A549 (cell line): ENCODE measurements at regions not wholly inside any gene's neighbourhood (a gene's known extent, or its start where the extent isn't known, plus 50 kb on each side); places are given as distances from the start of the nearest gene placed in this dataset.

Experiments used
- ATAC-seq, 2 experiments: fragments of 200-7000 bp in 1 of 2; fragments of >200 bp in 1 of 2; cut with Nextera tagmentation in 1 of 2; cut with Tn5 transposase in 1 of 2; 3 replicates each; pipeline versions ENCODE4 v1.8.0 to v1.9.1; 2018 to 2020; ENCODE audit warnings: mild to moderate bottlenecking in 1 of 2, moderate library complexity in 1 of 2
- CTCF ChIA-PET: fragments of 300-600 bp; sonication (Branson Sonifier 250); formaldehyde crosslinking; extraction: SDS; loops from one replicate; lab custom pipeline; 2021; ENCODE audit warnings: antibody characterized with exemption, inconsistent platforms; lab: Yijun Ruan, JAX
- POLR2A ChIA-PET: fragments of 350-600 bp; formaldehyde crosslinking; extraction: SDS; loops from one replicate; lab custom pipeline; 2021; ENCODE audit warnings: antibody characterized with exemption, inconsistent platforms; lab: Yijun Ruan, JAX
- DNase-seq, 2 experiments: peaks; one replicate each; pipeline versions ENCODE4 v3.0.0 to v3.0.0-alpha.2; 2011 to 2016; ENCODE audit warnings: low read depth in 1 of 2, low spot score in 1 of 2
- FAIRE-seq: peaks from 2 replicates; lab custom pipeline; 2011; peaks lifted over from hg19 to GRCh38; lab: Jason Lieb, UNC
- H3K27ac ChIP-seq, 2 experiments: fragments of >200 bp; sonication (Bioruptor Twin); formaldehyde crosslinking; 3 replicates each; pipeline ENCODE4 v1.5.1; 2016 to 2017
- H3K4me1 ChIP-seq: fragments of >200 bp; sonication (Bioruptor Twin); formaldehyde crosslinking; 3 replicates; pipeline ENCODE4 v1.6.1; 2016
- H3K4me2 ChIP-seq: fragments of >200 bp; sonication (Bioruptor Twin); formaldehyde crosslinking; 3 replicates; pipeline ENCODE4 v1.6.1; 2016
- H3K4me3 ChIP-seq: fragments of >200 bp; sonication (Bioruptor Twin); formaldehyde crosslinking; 3 replicates; pipeline ENCODE4 v1.5.1; 2016
- H3K9me3 ChIP-seq: fragments of >200 bp; sonication (Bioruptor Twin); formaldehyde crosslinking; 3 replicates; pipeline ENCODE4 v1.6.1; 2016
- CBX8 ChIP-seq: fragments of 200-600 bp; sonication (generic); IDR thresholded peaks from 2 replicates; pipeline ENCODE4 v1.6.1; 2016
- CEBPB ChIP-seq, 2 experiments: fragments of >200 bp in 1 of 2; sonication (Bioruptor Twin) in 1 of 2; formaldehyde crosslinking in 1 of 2; IDR thresholded peaks; 2 replicates each; pipeline ENCODE4 v1.6.1; 2012 to 2016
- CHD2 ChIP-seq: fragments of 150-350 bp; IDR thresholded peaks from 2 replicates; pipeline ENCODE4 v1.6.1; 2014; ENCODE audit warnings: low read length; ENCODE audit not compliant: partially characterized antibody
- EHMT2 ChIP-seq: fragments of 200-600 bp; sonication (generic); IDR thresholded peaks from 2 replicates; pipeline ENCODE4 v1.6.1; 2016; ENCODE audit warnings: antibody characterized with exemption, low read depth, mild to moderate bottlenecking, moderate library complexity
- EP300 ChIP-seq, 2 experiments: fragments of >200 bp; sonication (Bioruptor Twin); formaldehyde crosslinking; IDR thresholded peaks; 2 replicates in 1 of 2; 3 replicates in 1 of 2; pipeline ENCODE4 v1.6.1; 2016 to 2017
- ESRRA ChIP-seq: fragments of 150-350 bp; IDR thresholded peaks from 2 replicates; pipeline ENCODE4 v1.6.1; 2014; ENCODE audit warnings: mild to moderate bottlenecking, low read length, borderline replicate concordance
- HDAC2 ChIP-seq: fragments of 200-600 bp; sonication (generic); IDR thresholded peaks from 2 replicates; pipeline ENCODE4 v1.6.1; 2016
- HEYL ChIP-seq: fragments of 250-450 bp; sonication (Bioruptor Pico); IDR thresholded peaks from 2 replicates; pipeline ENCODE4 v1.8.0; 2021; ENCODE audit warnings: mild to moderate bottlenecking, moderate library complexity
- HOXB13 ChIP-seq: fragments of 250-450 bp; sonication (Bioruptor Pico); IDR thresholded peaks from 2 replicates; pipeline ENCODE4 v1.5.0; 2020; ENCODE audit warnings: low read depth, mild to moderate bottlenecking, moderate library complexity
- HOXB5 ChIP-seq: fragments of 250-450 bp; sonication (Bioruptor Pico); IDR thresholded peaks from 2 replicates; pipeline ENCODE4 v1.5.0; 2020; ENCODE audit warnings: mild to moderate bottlenecking, moderate library complexity
- JUN ChIP-seq, 2 experiments: fragments of >200 bp; sonication (Bioruptor Twin); formaldehyde crosslinking; IDR thresholded peaks; 2 replicates in 1 of 2; 3 replicates in 1 of 2; pipeline ENCODE4 v1.6.1; 2016 to 2017
- MAFK ChIP-seq: fragments of 450-650 bp; IDR thresholded peaks from 2 replicates; pipeline ENCODE4 v1.6.1; 2014; ENCODE audit not compliant: partially characterized antibody
- MAZ ChIP-seq: fragments of 150-350 bp; IDR thresholded peaks from 2 replicates; pipeline ENCODE4 v1.6.1; 2014; ENCODE audit warnings: antibody characterized with exemption, low read depth, low read length, borderline replicate concordance
- NFE2L2 ChIP-seq: fragments of 150-350 bp; conservative IDR thresholded peaks from 2 replicates; pipeline ENCODE4 v1.6.1; 2014; ENCODE audit warnings: low read length
- RARB ChIP-seq: fragments of 250-450 bp; sonication (Bioruptor Pico); IDR thresholded peaks from 2 replicates; pipeline ENCODE4 v1.8.0; 2021; ENCODE audit warnings: mild to moderate bottlenecking, moderate library complexity
- RFX5 ChIP-seq: fragments of 450-650 bp; IDR thresholded peaks from 2 replicates; pipeline ENCODE4 v1.7.1; 2014; ENCODE audit warnings: antibody characterized with exemption, mild to moderate bottlenecking, moderate library complexity
- RNF2 ChIP-seq: fragments of 200-600 bp; sonication (generic); IDR thresholded peaks from 2 replicates; pipeline ENCODE4 v1.6.1; 2016; ENCODE audit warnings: low read depth, mild to moderate bottlenecking, antibody characterized with exemption, moderate library complexity, borderline replicate concordance
- SMC3 ChIP-seq: fragments of >200 bp; sonication (Bioruptor Twin); formaldehyde crosslinking; IDR thresholded peaks from 3 replicates; pipeline ENCODE4 v1.6.1; 2018; ENCODE audit warnings: inconsistent platforms
- TP53 ChIP-seq: fragments of 250-450 bp; sonication (Bioruptor Pico); IDR thresholded peaks from 2 replicates; pipeline ENCODE4 v1.5.0; 2021; ENCODE audit warnings: mild to moderate bottlenecking, moderate library complexity
- WGBS: methylation state at CpG from one replicate; pipeline ENCODE4 v1.1.6; 2017; ENCODE audit errors: missing lambda C conversion rate; 5-methylcytosine and 5-hydroxymethylcytosine counted together
- TF ChIP-seq, protein P1 (sequence below): fragments of 250-450 bp; sonication (Bioruptor Pico); IDR thresholded peaks from 2 replicates; pipeline ENCODE4 v1.5.0; 2020; ENCODE audit warnings: low read depth, mild to moderate bottlenecking, moderate library complexity
- TF ChIP-seq, protein P2 (sequence below): fragments of 450-650 bp; IDR thresholded peaks from 2 replicates; pipeline ENCODE4 v1.6.1; 2014; ENCODE audit warnings: antibody characterized with exemption
- TF ChIP-seq, protein P3 (sequence below): IDR thresholded peaks from 2 replicates; pipeline ENCODE4 v1.6.1; 2012; ENCODE audit warnings: low read depth, borderline replicate concordance
- TF ChIP-seq, protein P4 (sequence below): fragments of >200 bp; sonication (Bioruptor Twin); formaldehyde crosslinking; IDR thresholded peaks from 2 replicates; pipeline ENCODE4 v1.6.1; 2016
- TF ChIP-seq, protein P5 (sequence below): fragments of 250-450 bp; sonication (Bioruptor Pico); IDR thresholded peaks from 2 replicates; pipeline ENCODE4 v1.5.0; 2021; ENCODE audit warnings: mild to moderate bottlenecking, moderate library complexity, borderline replicate concordance

DNA sequence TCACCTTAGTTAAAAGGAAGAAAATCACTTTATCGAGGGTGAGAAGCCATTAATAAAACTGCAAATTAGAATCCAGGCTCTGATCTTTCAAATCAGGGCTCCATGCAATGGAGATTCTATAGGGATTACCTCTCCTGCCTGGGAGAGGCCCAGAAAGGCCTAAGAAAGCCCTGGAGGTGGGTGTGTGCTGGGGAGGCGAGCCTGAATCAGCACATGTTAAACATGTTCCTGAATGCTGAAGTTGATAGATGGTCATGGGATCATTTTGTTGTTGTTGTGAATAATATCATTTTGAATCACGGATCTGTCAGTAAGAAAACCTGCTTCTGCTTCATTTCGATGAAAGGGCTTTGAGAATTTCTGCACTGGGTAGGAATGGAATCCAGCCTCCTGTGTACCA, 254.3 kb downstream of the ACKR3 start:
- WGBS: 59% methylated on average over 4 of the region's 4 CpGs
- Histone ChIP-seq H3K4me2 (no peak overlapping the region), H3K4me1 (peaks cover 7% of the 10 kb centered on the region; the same call in 1 of the 3 replicates), H3K27ac (no peak overlapping the region), H3K9me3 (peaks cover 8% of the 10 kb centered on the region; the same call in 2 of the 3 replicates), H3K4me3 (no peak overlapping the region)
- no peak for FAIRE-seq
- ChIA-PET CTCF (no interaction called here), POLR2A (no interaction called here)
- no peak for ATAC-seq
- DNase-seq: no peak
- TF ChIP-seq, protein P1, sequence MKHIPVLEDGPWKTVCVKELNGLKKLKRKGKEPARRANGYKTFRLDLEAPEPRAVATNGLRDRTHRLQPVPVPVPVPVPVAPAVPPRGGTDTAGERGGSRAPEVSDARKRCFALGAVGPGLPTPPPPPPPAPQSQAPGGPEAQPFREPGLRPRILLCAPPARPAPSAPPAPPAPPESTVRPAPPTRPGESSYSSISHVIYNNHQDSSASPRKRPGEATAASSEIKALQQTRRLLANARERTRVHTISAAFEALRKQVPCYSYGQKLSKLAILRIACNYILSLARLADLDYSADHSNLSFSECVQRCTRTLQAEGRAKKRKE: no peak
- TF ChIP-seq, protein P2, sequence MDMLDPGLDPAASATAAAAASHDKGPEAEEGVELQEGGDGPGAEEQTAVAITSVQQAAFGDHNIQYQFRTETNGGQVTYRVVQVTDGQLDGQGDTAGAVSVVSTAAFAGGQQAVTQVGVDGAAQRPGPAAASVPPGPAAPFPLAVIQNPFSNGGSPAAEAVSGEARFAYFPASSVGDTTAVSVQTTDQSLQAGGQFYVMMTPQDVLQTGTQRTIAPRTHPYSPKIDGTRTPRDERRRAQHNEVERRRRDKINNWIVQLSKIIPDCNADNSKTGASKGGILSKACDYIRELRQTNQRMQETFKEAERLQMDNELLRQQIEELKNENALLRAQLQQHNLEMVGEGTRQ: no peak
- TF ChIP-seq HEYL (CRISPR knock-in tag) (no peak), NFE2L2 (no peak), EHMT2 (no peak), TP53 (no peak), EP300 (IDR thresholded peaks at IDR 0.05) (no peak), CEBPB (IDR thresholded peaks at IDR 0.05) (no peak), CBX8 (no peak), RFX5 (no peak), MAFK (no peak)
- TF ChIP-seq, protein P3, sequence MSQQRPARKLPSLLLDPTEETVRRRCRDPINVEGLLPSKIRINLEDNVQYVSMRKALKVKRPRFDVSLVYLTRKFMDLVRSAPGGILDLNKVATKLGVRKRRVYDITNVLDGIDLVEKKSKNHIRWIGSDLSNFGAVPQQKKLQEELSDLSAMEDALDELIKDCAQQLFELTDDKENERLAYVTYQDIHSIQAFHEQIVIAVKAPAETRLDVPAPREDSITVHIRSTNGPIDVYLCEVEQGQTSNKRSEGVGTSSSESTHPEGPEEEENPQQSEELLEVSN: no peak

DNA sequence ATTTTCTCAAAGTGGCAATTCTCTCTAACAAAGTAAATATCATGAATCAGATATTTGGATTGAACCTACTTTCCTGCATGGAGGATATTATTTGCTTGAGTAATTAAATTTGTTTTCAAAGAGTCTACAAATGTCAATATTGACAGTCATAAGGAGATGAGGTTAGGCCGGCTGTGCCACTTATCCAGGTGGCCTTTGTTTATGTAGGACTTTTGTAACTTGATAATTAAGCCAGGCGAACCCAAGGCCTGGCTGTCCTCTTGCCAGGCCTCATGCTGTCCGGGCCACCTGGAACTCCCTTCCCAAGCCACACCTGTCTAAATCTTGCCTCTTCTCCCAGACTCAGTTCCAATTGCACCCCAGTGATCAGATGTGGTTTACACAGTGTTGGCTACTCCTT, 255.2 kb downstream of the ACKR3 start:
- H3K4me2 ChIP-seq: no peak overlapping the region
- POLR2A ChIA-PET: no interaction called here
- TF ChIP-seq RARB (CRISPR knock-in tag) (no peak), HOXB5 (CRISPR knock-in tag) (no peak), NFE2L2 (no peak), SMC3 (no peak), ESRRA (no peak)
- TF ChIP-seq, protein P4, sequence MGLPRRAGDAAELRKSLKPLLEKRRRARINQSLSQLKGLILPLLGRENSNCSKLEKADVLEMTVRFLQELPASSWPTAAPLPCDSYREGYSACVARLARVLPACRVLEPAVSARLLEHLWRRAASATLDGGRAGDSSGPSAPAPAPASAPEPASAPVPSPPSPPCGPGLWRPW: no peak
- TF ChIP-seq, all 56 proteins: peak for 0
- CTCF ChIA-PET: no interaction called here
- WGBS: 47% methylated on average over 3 of the region's 3 CpGs
- Histone ChIP-seq H3K27ac (no peak overlapping the region), H3K4me1 (peaks cover 7% of the 10 kb centered on the region; the same call in 1 of the 3 replicates), H3K9me3 (peaks cover 8% of the 10 kb centered on the region; the same call in 2 of the 3 replicates), H3K4me3 (no peak overlapping the region)
- ATAC-seq (no peak), FAIRE-seq (no peak), DNase-seq (no peak)

DNA sequence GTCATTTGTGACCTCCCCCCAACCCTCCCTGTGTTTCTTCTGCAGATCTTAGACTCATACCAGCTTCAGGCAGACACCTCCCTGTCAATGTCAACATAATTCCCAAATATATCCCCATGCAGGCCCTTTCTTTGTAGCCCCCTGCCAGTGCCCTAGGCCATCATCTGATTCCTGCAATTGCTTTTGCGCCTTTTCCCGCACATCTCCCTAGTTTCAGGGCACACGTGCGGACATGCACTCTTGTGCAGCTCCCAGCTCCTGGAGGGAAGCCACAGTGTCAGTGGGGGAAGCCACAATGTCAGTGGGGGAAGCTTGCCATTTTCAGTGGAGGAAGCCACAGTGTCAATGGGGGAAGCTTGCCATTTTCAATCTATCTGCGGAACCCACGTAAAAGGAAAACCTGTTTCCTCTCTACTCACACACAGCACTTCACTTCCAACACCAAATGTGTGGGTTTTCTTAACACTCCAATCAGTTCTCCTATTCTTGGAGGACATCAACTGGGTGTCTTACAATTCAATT, 256.4 kb downstream of the ACKR3 start:
- H3K4me1 ChIP-seq: peaks cover 7% of the 10 kb centered on the region; the same call in 1 of the 3 replicates
- CTCF ChIA-PET: no interaction called here

More for the DNA sequence above, 256.4 kb downstream of the ACKR3 start:
- Histone ChIP-seq H3K27ac (no peak overlapping the region), H3K4me2 (no peak overlapping the region)
- ATAC-seq (no peak), DNase-seq (no peak)
- 87% methylated on average over 6 of the region's 6 CpGs for WGBS
- POLR2A ChIA-PET: no interaction called here
- TF ChIP-seq MAZ (no peak), JUN (IDR thresholded peaks at IDR 0.05) (no peak), HOXB13 (CRISPR knock-in tag) (no peak), CHD2 (no peak), SMC3 (no peak), HDAC2 (no peak), TP53 (no peak), HEYL (CRISPR knock-in tag) (no peak), RNF2 (no peak)
- TF ChIP-seq, protein P2: no peak
- TF ChIP-seq, protein P5, sequence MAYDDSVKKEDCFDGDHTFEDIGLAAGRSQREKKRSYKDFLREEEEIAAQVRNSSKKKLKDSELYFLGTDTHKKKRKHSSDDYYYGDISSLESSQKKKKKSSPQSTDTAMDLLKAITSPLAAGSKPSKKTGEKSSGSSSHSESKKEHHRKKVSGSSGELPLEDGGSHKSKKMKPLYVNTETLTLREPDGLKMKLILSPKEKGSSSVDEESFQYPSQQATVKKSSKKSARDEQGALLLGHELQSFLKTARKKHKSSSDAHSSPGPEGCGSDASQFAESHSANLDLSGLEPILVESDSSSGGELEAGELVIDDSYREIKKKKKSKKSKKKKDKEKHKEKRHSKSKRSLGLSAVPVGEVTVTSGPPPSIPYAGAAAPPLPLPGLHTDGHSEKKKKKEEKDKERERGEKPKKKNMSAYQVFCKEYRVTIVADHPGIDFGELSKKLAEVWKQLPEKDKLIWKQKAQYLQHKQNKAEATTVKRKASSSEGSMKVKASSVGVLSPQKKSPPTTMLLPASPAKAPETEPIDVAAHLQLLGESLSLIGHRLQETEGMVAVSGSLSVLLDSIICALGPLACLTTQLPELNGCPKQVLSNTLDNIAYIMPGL: no peak
- TF ChIP-seq, all 56 proteins: peak for 0
- Histone ChIP-seq H3K4me3 (no peak overlapping the region), H3K9me3 (peaks cover 8% of the 10 kb centered on the region; the same call in 2 of the 3 replicates)
- FAIRE-seq: no peak
